GM21786 (cell line): ENCODE measurements at regions not wholly inside any gene's neighbourhood (a gene's known extent, or its start where the extent isn't known, plus 50 kb on each side); places are given as distances from the start of the nearest gene placed in this dataset.

Experiments
- ATAC-seq: cut with Tn5 transposase; IDR thresholded peaks from one replicate; pipeline ENCODE4 v1.9.1; 2021; ENCODE audit not compliant: unreplicated experiment

DNA sequence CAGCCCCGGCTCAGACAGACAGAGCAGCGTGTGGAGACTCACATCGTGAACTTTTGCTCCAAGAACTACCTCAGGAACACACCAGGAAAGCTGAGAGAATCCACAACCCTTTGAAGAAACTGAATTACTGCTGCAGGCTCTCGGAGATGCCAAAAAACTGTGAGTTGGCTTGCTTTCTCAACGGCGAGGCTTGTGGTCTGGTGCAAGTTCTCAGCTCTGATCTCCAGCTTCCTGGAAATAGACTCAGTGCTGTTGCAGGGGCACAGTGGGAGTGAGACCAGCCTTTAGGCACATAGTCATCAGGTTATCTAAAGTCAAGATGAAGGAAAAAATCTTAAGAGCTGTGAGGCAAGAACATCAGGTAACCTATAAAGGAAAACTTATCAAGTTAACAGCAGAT, 273.7 kb upstream of the LRATD1 start:
- no peak for ATAC-seq

DNA sequence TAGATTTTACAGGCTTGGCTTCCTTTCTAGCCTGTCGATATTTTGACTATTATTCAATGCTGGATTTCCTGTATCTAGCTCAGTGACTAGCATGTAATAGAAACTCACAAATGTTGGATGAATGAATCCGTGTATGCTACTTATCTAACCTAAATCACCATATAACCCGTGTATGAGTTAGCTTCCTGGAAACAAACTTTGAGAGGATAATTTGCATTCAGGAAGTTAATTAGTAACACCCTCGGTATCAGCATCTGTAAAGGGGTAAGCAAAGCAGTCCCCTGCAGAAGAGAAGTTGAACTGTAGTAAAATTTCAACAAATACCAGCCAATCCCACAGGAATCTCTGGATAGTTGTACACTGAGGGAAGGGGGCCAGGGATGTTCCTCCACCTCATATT, 269.4 kb upstream of the LRATD1 start:
- peak; percentile 64 for ATAC-seq

DNA sequence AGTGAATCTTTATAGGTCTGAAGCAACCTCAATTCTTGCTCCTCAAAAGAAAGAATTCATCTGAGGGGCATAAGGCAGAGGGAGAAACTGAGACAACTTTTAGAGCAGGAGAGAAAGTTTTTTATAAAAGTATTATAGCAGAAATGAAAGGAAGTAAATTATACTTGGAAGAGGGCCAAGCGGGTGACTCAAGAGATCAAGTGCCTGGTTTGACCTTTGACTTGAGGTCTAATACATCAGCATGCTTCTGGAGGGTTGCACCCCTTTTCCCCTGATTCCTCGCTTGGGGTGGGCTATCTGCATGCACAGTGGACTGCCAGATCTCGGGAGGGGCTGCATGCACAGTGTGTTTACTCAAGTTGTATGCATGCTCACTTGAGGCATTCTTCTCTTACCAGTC, 268.5 kb upstream of the LRATD1 start:
- no peak for ATAC-seq

DNA sequence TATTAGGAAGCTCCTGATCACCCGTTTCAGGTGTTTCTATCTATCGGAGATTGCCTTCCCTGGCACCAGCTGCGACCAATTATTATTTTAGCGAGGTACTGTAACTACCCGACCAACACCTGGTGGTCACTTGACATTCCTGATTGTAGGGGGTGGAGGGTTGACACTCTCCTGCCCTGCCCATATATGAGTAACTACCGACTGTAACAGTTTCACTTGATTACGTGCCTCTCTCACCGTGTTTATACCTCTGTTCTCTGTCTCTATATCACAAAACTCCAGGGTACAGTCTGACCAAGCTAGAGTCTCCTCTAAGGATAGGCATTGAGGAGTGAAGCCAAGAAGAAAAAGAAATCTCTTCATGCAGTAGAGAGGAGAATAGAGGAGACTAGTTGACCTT, 268.0 kb upstream of the LRATD1 start:
- ATAC-seq, result no peak

DNA sequence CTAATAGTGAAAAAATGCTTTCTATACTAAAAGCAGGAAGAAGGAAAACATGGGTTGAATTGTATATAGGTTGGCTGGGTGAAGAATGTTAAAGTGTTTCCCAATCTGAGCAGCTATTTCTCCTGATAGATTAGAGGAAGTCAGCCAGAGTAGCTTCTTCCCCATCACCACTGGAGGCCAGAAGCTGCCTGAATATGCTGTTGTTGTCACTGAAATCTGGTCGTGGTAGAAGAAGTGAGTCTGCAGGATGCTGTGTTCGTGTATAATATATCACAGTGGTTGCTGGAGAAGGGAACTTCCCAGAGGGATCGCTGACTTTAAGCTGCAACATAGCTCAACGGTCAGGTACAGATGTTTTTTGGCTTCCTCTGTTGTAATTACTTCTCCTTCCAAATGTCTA, 247.5 kb upstream of the LRATD1 start:
- no peak for ATAC-seq

DNA sequence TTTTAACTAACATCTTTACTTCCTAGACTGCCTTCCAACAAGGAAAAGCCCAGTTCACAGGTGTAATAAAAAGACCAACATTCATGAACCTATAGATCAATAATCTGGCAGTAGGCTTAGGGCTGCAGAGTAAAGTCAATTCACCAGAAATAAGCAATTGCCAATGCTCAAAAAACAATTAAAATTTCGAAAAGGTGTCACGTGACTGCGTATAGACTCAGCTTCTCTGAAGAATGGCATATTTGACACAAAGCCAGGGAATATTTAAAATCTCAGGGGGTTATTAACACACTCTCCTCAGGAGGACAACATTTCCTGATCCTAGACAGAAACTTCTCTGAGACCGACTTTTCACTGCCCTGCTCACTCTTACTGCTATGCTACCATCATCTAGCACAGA, 245.2 kb upstream of the LRATD1 start:
- no peak for ATAC-seq

DNA sequence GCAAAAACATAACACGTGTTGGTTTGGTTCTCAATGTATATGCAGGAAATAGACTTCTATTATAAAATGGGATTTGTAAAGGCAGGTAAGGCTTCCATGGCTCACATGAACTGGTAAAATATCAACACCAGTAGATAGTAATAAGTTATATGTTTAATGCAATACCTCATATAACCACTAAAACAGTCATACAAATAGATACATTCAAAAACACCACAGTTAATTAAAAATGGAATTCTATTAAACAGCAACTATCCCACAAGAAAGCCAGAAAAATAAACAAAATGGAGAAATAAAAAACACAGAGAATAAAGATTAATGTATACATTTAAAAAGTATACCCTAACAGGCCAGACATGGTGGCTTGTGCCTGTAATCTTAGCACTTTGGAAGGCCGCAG, 243.8 kb upstream of the LRATD1 start:
- no peak for ATAC-seq

DNA sequence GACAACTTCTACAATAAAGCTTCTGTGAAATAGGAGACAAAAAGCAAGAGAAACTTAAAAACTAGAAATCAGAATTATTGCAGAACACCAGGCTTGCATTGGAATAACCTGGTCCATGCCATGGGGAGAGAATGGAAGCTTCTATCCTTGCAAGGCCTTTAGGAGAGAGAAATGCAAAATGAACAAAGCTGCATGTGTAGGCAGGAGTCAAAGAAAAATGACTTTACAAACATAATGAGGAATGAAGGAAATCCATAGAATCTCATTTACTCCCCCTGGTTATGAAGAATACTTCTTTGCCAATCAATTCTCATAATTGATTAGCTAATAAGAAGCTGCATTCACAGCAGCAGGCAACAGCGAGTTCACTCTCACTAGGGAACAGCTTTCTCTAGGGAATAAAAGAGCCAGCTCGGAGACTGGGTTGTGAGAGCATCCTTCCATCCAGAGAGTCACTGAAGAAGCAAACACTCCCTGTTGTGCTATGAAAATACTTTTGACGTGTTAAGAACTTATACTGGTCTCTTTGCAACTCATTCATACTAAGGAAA, 235.9 kb upstream of the LRATD1 start:
- ATAC-seq, result no peak

DNA sequence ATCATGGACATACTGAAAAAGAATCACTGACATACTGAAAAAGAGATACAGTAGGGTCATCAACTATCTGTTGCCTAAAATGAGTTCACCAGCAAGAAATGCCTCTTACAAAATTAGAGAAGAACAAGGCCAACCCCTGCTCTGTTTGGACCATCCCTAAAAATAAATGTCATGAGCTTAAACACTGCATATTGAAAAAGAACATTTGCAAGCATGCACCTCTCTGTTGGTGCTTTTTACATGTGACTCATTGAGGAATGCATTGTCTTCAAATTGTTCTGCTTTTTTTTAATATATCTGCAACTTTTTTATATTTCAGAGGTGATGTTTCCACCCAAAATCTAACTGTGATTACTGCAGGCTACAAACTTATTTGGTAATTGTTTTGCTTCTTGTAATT, 233.9 kb upstream of the LRATD1 start:
- no peak for ATAC-seq

DNA sequence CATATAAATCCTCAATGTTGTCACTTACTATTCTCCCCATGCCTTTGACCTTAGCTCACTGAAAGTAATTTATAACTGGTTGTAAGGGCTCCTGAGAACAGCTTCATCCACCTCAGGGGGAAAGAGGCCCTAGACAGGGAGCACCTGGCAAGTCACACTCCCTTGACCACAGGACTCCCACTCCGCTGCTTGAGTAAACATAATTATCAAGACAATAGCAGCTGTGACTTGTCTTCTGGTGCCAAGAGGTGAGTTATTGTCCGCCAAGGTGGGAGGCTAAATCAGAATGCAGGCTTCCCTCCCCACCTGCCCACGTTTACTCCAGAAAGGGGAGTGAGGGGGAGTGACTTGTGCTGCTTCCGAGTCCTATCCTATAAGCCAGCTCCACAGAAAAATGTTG, 230.6 kb upstream of the LRATD1 start:
- ATAC-seq, result peak; percentile 63

DNA sequence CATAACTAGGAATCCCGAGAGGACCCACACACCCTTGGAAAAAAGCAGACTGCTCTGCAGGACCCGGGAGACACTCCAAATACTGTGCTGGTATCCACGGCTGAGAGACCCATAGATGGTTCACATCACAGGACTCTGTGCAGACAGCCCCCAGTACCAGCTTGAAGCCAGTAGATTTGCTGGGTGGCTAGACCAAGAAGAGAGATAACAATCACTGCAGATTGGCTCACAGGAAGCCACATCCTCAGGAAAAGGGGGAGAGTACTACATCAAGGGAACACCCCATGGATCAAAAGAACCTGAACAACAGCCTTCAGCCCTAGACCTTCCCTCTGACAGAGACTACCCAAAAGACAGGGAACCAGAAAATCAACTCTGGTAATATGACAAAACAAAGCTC, 223.8 kb upstream of the LRATD1 start:
- ATAC-seq, result no peak

DNA sequence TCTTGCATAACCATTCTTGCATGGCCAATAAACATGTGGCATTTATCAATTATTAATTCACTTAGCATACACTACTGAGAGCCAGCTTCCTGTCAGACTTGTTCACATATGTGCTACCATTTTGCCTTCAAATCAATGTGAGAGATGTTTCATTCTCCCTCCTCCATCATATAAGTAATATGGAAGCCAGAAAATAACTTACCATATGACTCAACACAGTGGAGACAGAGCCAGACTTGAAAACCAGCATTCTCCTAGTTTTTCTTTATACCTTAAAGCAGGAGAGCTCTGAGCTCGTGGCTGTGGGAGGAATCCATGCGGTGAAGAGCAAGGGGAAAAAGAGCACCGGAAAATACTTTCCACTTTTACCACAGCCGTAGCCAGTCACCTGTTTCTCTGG, 215.0 kb upstream of the LRATD1 start:
- ATAC-seq, result no peak

DNA sequence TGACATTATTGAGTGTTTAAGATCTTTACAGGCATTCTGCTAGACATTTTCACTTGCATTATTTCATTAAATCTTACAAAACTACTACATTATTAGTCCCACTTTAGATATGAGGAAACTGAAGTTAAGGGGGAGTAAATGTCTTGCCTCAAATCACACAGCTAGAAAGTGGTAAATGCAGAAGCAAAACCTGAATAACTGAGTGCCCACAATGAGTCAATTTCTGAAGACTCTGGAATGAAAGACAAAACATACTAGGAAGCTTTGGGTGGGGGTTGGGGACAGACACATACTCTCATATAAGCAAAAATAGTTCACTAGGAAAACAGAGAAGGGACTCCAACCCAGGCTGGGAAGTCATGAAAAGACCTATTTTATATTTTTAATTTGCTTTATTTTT, 214.4 kb upstream of the LRATD1 start:
- ATAC-seq, result no peak

DNA sequence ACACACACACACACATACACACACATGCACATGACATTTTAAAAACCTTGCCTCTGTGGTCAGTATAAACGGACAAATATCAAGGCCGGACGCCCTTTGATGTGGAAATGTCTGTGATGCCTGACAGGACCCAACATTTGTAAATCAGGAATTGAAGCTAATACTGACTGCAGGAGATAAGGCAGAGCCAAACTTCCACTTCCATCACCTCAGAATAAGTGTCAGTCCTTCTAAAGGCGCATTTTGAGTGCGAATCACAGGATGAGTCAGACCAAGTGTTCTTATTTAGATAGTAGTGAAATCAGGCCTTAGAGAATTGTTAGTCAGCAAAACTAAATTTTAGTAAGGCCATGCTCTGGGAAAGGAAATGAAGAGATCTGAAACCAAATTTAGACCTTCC, 211.7 kb upstream of the LRATD1 start:
- ATAC-seq, result no peak

DNA sequence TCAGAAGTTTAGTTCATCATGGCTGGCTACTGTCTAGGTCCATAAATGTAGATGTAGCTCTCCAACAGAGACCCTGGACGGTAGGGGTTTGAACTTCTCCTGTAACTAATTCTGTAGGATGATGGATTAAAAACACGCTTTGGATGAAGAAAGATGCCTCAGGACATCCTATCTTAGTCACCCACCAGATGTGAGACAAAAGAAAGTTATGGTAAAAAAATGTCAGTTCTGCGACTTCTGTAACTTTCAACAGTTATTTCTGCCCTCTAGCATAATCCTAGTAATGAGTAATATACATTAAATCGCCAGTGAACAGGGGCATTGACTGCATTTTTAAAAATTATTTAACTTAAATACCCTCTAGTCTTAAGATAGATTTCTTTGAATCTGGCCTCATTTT, 210.1 kb upstream of the LRATD1 start:
- no peak for ATAC-seq

DNA sequence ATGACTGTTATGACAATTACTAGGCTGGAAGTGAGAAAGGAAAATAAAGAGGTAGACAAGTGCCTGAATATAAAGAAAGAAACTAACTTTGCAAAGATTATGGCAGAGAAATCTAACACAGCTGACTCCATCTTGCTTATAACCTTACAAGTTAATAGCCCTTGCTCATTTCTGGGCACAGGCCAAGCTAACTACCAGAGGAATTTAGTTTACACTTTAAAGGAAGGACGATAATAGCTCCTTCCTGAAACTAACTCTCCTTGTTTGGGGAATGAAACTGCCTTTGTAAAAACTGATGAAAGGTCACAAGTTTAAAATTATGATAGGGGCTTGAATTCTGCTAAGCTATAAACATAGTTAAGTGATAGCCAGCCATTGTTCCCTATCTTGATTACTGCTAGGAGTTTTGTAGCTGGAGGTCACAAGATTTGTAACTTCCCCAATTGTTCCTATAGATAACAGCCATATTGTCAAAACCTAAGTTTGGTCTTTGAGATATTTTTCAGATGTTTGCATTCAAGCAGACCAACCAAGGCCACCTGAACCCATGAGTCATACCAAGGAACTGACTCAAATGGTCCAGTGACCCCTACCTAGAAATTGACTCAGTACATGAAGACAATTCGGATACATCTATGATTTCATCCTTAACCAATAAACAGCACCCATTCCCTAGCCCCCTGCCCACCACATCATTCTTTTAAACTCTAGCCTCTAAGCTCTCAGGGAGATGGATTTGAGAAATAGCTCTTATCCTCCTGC, 209.2 kb upstream of the LRATD1 start:
- peak; percentile 32 for ATAC-seq

DNA sequence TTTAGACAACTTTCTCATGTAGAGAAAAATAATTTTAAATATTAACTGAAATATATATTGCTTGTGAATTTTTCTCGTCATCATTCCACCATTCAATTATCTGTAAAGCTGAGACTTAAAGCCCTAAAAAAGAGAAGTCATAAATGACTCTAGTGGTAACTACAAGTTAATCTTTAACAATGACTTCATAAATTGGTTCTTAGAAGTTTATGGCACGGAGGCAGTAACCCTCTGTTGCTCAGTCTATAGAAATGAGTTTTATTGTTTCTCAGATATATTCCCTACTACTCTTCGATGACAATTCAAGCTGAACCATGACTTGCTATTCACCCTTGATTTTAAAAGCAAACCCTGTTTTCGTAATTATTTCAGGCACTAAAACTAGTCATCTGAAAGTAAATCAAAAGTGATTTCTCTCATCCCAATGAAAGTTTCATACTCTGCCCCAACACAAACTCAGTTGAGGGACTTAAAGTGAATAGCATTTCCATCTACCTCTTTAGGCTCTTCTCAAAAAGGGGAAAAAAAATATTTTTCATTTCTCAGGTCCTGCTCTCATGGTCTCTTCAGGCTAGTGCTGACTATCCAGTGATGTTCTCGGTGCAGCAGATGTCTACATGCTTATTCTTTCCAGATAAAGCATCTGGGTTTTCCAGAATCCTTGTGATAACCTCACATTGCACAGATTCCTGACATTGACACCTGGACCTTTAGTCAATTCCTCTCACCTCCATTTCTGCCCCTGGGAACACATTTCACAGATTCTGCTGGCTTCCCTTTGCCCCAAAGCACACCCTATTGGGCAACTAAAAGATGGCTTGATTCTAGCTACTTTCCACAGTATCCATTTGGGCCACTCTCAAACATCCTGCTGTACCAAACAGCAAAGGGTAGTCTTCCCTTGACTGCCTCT, 207.8 kb upstream of the LRATD1 start:
- peak; percentile 70 for ATAC-seq

DNA sequence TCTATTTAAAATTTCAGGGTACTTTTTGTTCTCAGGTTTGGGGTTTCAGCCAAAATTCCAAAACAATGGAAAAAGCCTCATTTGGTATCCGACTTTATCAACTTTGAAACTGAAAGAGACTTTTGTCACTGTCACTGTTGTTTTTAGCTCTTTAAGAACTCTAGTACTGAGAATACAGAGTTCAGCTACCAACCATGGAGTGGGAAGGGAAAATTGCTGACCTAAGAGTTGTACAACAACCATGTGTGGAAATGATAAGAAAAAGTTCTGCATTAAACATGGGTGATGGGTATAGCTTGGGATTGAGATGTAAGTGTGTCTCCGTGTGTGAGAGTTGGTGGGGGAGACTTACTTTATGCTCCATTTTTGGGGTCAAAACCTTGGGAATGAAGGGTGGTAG, 206.6 kb upstream of the LRATD1 start:
- no peak for ATAC-seq

DNA sequence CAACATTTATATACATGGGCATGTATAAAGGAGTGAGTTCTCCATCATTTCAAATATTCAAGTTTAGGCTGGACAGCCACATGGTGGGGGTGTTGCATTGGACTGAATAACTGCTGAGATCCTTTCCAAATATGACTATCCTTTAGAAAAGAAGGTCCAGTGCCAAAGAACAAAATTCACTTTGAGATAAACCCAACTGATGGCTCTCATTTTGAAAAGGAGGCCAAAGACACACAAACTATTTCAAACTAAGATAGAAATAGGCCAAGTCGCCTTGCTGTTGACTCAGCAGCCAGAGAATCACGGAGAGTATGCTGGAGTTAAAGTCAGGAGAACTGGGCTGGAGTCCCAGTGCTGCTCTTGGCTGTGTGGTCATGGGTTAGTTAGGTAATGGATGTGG, 204.5 kb upstream of the LRATD1 start:
- no peak for ATAC-seq

DNA sequence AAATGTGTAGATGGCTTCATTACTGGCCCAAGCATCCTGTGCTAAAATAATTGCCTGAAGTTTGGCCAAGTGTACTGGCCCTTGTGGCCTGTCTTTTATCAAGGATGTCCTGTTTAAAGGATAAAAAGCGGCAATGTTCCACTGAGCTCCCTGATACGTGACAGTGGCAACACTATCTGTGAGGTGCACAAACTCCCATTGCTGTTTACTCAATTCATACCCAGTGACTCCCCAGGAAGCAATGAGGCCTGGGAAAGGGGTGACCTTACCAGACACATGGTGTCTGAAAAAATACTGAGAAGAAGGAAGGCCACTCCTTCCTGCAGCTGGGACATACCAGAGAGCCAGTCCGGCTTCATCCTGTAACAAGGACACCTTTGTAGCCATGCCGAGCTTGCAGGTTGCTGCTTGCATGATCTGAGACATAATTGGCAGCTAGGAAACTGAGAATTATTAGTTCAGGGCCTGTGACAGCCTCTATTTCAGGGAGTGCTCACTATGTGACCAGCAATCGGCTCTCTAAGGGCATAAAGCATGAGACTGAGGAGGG, 198.5 kb upstream of the LRATD1 start:
- no peak for ATAC-seq

DNA sequence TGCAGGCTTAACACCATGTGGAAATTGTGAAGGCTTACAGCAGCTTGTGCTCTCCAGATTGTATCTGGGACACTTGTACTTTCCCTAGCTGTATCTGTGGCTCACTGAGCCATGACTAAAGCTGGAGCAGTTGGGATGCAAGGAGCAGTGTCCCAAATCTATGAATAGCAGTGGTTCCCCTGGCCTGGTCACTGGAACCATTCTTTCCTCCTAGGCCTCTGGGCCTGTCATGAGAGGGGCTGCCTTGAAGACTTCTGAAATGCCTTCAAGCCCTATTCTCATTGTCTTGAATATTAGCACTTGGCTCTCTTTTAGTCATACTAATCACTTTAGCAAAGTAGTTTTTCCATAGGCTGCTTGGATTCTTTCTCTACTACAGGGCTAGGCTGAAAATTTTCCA, 186.8 kb upstream of the LRATD1 start:
- ATAC-seq, result no peak

DNA sequence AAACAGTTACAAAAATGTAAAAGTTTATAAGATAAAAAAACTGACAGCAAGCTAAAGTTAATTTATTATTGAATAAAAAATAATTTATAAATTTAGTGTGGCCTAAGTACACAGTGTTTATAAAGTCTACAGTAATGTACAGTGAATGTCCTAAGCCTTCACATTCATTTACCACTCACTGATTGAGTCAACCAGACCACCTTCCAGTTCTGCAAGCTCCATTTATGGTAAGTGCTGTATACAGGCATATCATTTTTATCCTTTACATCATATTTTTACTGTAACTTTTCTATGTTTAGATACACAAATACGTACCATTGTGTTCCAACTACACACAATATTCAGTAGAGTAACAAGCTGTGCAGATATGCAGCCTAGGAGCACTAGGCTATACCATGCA, 184.2 kb upstream of the LRATD1 start:
- no peak for ATAC-seq
